ENCODE measurements at regions not wholly inside any gene's neighbourhood (a gene's known extent, or its start where the extent isn't known, plus 50 kb on each side); places are given as distances from the start of the nearest gene placed in this dataset.

DNA sequence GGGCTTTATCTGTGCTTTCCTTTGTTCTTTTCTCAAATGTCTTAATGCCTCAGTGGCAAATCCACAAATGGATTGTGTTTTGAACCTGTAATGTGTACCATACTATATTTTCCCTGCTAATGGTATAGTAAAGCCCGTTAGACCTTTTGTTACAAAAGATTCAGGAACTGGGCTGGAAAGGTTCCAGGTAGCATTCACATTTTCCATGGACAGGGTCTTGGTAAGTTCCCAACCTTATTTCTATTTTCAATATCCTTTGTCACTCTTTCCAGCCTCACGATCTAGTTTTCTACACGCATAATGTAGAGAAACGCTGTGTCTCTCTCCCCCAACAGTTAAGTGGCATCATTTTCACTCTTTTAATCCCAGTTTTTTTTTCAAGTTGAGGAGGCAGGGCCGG, 153.0 kb downstream of the PLCE1 start:
- TF ChIP-seq POLR2A (IDR thresholded peaks at IDR 0.05; ENCODE audit: borderline replicate concordance, extremely low read depth, insufficient read depth, insufficient read length) (no peak), ZNF274 (IDR thresholded peaks at IDR 0.05; ENCODE audit: low read depth, low read length) (no peak), RAD21 (IDR thresholded peaks at IDR 0.05; ENCODE audit: low read depth) (no peak), POLR2AphosphoS5 (IDR thresholded peaks at IDR 0.05; ENCODE audit: low read depth, low read length) (no peak), TCF7L2 (IDR thresholded peaks at IDR 0.05; ENCODE audit: borderline replicate concordance, extremely low read depth, insufficient read depth, insufficient read length) (no peak)
- TF ChIP-seq, protein P1, sequence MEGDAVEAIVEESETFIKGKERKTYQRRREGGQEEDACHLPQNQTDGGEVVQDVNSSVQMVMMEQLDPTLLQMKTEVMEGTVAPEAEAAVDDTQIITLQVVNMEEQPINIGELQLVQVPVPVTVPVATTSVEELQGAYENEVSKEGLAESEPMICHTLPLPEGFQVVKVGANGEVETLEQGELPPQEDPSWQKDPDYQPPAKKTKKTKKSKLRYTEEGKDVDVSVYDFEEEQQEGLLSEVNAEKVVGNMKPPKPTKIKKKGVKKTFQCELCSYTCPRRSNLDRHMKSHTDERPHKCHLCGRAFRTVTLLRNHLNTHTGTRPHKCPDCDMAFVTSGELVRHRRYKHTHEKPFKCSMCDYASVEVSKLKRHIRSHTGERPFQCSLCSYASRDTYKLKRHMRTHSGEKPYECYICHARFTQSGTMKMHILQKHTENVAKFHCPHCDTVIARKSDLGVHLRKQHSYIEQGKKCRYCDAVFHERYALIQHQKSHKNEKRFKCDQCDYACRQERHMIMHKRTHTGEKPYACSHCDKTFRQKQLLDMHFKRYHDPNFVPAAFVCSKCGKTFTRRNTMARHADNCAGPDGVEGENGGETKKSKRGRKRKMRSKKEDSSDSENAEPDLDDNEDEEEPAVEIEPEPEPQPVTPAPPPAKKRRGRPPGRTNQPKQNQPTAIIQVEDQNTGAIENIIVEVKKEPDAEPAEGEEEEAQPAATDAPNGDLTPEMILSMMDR (IDR thresholded peaks at IDR 0.05 in 2 of 3, conservative IDR thresholded peaks at IDR 0.05 in 1 of 3; ENCODE audit: borderline replicate concordance in 1 of 3, insufficient read depth in 1 of 3, low read depth in 2 of 3, low read length in 2 of 3), result no peak
- TF ChIP-seq, protein P2, sequence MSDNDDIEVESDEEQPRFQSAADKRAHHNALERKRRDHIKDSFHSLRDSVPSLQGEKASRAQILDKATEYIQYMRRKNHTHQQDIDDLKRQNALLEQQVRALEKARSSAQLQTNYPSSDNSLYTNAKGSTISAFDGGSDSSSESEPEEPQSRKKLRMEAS (IDR thresholded peaks at IDR 0.05), result no peak
- TF ChIP-seq, protein P3, sequence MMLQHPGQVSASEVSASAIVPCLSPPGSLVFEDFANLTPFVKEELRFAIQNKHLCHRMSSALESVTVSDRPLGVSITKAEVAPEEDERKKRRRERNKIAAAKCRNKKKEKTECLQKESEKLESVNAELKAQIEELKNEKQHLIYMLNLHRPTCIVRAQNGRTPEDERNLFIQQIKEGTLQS (IDR thresholded peaks at IDR 0.05), result no peak
